ENCODE measurements at regions not wholly inside any gene's neighbourhood (a gene's known extent, or its start where the extent isn't known, plus 50 kb on each side); places are given as distances from the start of the nearest gene placed in this dataset.
"Not testable (repeated sequence)": the region's sequence is repeated elsewhere in the genome, so short reads cannot be mapped to it uniquely, and the experiment has no call there.

DNA sequence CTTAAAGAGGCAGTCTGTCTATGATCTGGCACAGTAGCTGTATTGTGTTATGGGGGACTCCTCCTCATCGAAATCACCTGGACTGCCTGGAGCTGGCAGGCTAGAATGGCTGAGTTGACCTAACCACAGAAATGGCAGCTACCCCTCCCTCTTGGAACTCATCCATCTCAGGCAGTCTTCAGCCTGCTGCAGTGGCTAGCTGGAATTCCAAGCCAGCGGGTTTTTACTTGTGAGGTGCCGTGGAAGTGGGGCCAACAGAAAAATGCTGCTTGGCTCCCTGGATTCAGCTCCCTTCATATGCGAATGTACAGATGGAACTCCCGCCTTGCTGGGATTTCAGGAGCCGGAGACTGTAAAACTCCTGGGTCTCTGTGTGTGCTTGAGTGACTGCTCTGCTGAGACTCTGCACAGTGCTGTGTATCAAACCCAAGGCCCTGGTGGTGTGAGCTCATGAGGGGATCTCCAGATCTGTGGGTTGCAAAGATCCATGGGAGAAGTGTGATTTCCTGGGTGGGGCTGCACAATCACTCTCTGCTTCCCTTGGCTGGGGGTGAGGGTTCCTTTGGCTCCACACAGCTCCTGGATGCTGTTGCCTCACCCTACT, 316.9 kb downstream of the CTH start:
- Histone ChIP-seq H3K4me2 (replicated peaks; ENCODE audit: low read depth, low read length, poor library complexity, severe bottlenecking) (no peak overlapping the region), H3K9me3 (ENCODE audit: control extremely low read depth in 1 of 3, control insufficient read depth in 2 of 3, insufficient read depth in 1 of 3, low read length in 2 of 3) (peaks cover 0 to 10% (median 1%) of the 10 kb centered on the region in 3 donors), H2AFZ (ENCODE audit: insufficient read depth, low read depth, low read length, poor library complexity, severe bottlenecking) (no peak overlapping the region), H3K4me3 (ENCODE audit: control extremely low read depth in 1 of 5, extremely low read depth in 1 of 5, insufficient read depth in 1 of 5, low read depth in 2 of 5, low read length in 4 of 5) (no peak overlapping the region), H3K36me3 (replicated peaks in 1 of 2; ENCODE audit: control extremely low read depth in 1 of 2, control insufficient read depth in 1 of 2, extremely low read depth in 1 of 2, insufficient read depth in 2 of 2, low read length in 1 of 2) (no peaks in the 10 kb centered on the region), H3K9ac (ENCODE audit: low read length) (no peak overlapping the region), H3K4me1 (ENCODE audit: control insufficient read depth in 2 of 2, insufficient read depth in 2 of 2, low read length in 2 of 2) (no peaks in the 10 kb centered on the region), H4K20me1 (ENCODE audit: control insufficient read depth, insufficient read depth, low read length, poor library complexity, severe bottlenecking) (no peaks in the 10 kb centered on the region), H3K27me3 (replicated peaks in 1 of 4; ENCODE audit: control extremely low read depth in 1 of 4, control insufficient read depth in 3 of 4, insufficient read depth in 4 of 4, low read length in 3 of 4) (no peaks in the 10 kb centered on the region), H3K79me2 (ENCODE audit: control insufficient read depth, insufficient read depth, low read length) (no peaks in the 10 kb centered on the region), H3K27ac (ENCODE audit: low read length in 2 of 2) (no peak overlapping the region)
- H3K9me3 Mint-ChIP-seq (ENCODE audit: insufficient read depth): peaks cover 14% of the 10 kb centered on the region
- intact Hi-C loops (cut with micrococcal nuclease): no loop called here
- TF ChIP-seq, protein P1, sequence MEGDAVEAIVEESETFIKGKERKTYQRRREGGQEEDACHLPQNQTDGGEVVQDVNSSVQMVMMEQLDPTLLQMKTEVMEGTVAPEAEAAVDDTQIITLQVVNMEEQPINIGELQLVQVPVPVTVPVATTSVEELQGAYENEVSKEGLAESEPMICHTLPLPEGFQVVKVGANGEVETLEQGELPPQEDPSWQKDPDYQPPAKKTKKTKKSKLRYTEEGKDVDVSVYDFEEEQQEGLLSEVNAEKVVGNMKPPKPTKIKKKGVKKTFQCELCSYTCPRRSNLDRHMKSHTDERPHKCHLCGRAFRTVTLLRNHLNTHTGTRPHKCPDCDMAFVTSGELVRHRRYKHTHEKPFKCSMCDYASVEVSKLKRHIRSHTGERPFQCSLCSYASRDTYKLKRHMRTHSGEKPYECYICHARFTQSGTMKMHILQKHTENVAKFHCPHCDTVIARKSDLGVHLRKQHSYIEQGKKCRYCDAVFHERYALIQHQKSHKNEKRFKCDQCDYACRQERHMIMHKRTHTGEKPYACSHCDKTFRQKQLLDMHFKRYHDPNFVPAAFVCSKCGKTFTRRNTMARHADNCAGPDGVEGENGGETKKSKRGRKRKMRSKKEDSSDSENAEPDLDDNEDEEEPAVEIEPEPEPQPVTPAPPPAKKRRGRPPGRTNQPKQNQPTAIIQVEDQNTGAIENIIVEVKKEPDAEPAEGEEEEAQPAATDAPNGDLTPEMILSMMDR (IDR thresholded peaks at IDR 0.05): no peak
- TF ChIP-seq EZH2 (IDR thresholded peaks at IDR 0.05; ENCODE audit: borderline replicate concordance, insufficient read depth, low read depth, low read length, poor library complexity, severe bottlenecking): no peak
- no peaks in the 10 kb centered on the region for H3K4me1 Mint-ChIP-seq
- ChIA-PET POLR2A (no interaction called here), CTCF (no interaction called here)
- H3K27me3 Mint-ChIP-seq: no peaks in the 10 kb centered on the region
- no peak for ATAC-seq (ENCODE audit: low read depth)
- WGBS (ENCODE audit: insufficient coverage): 95% methylated on average over 6 of the region's 6 CpGs
- no peak overlapping the region for H3K4me3 Mint-ChIP-seq
- no peak for DNase-seq
- no peak overlapping the region for H3K27ac Mint-ChIP-seq

DNA sequence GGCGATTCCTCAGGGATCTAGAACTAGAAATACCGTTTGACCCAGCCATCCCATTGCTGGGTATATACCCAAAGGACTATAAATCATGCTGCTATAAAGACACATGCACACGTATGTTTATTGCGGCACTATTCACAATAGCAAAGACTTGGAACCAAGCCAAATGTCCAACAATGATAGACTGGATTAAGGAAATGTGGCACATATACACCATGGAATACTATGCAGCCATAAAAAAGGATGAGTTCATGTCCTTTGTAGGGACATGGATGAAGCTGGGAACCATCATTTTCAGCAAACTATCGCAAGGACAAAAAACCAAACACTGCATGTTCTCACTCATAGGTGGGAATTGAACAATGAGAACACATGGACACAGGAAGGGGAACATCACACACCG, 311.1 kb downstream of the PTGER3 start:
- H3K4me2 ChIP-seq (replicated peaks; ENCODE audit: low read depth, low read length, poor library complexity, severe bottlenecking); H4K20me1 ChIP-seq (ENCODE audit: control insufficient read depth, insufficient read depth, low read length, poor library complexity, severe bottlenecking); CTCF ChIA-PET; H3K9ac ChIP-seq (ENCODE audit: low read length); H3K4me1 ChIP-seq (ENCODE audit: control insufficient read depth in 2 of 2, insufficient read depth in 2 of 2, low read length in 2 of 2); H3K36me3 ChIP-seq (replicated peaks in 1 of 2; ENCODE audit: control extremely low read depth in 1 of 2, control insufficient read depth in 1 of 2, extremely low read depth in 1 of 2, insufficient read depth in 2 of 2, low read length in 1 of 2); ATAC-seq (ENCODE audit: low read depth); intact Hi-C loops (cut with micrococcal nuclease); H3K9me3 Mint-ChIP-seq (ENCODE audit: insufficient read depth); H3K4me1 Mint-ChIP-seq; H3K4me3 ChIP-seq (ENCODE audit: control extremely low read depth in 1 of 5, extremely low read depth in 1 of 5, insufficient read depth in 1 of 5, low read depth in 2 of 5, low read length in 4 of 5); H3K27me3 ChIP-seq (replicated peaks in 1 of 4; ENCODE audit: control extremely low read depth in 1 of 4, control insufficient read depth in 3 of 4, insufficient read depth in 4 of 4, low read length in 3 of 4); POLR2A ChIA-PET; H3K27me3 Mint-ChIP-seq; H3K27ac Mint-ChIP-seq; H3K27ac ChIP-seq (ENCODE audit: low read length in 2 of 2); DNase-seq; H3K4me3 Mint-ChIP-seq; H2AFZ ChIP-seq (ENCODE audit: insufficient read depth, low read depth, low read length, poor library complexity, severe bottlenecking); H3K79me2 ChIP-seq (ENCODE audit: control insufficient read depth, insufficient read depth, low read length); H3K9me3 ChIP-seq (ENCODE audit: control extremely low read depth in 1 of 3, control insufficient read depth in 2 of 3, insufficient read depth in 1 of 3, low read length in 2 of 3): not testable (repeated sequence)
- WGBS (ENCODE audit: insufficient coverage): no CpG with 5 or more reads among the region's 6 CpGs
